GM12891 (cell line): ENCODE measurements at regions not wholly inside any gene's neighbourhood (a gene's known extent, or its start where the extent isn't known, plus 50 kb on each side); places are given as distances from the start of the nearest gene placed in this dataset.

Source experiments
- POLR2A ChIP-seq: IDR thresholded peaks from 2 replicates; pipeline ENCODE4 v1.6.1; 2011; ENCODE audit warnings: low read depth, low read length, control low read depth
- POLR2AphosphoS5 ChIP-seq: IDR thresholded peaks from 2 replicates; pipeline ENCODE4 v1.6.1; 2011; ENCODE audit warnings: low read depth, low read length, control low read depth
- POU2F2 ChIP-seq: IDR thresholded peaks from 2 replicates; pipeline ENCODE4 v1.6.1; 2011; ENCODE audit warnings: low read depth, mild to moderate bottlenecking, control low read depth, low read length, moderate library complexity
- TAF1 ChIP-seq: IDR thresholded peaks from 2 replicates; pipeline ENCODE4 v1.6.1; 2011; ENCODE audit warnings: low read depth, low read length, control low read depth

DNA sequence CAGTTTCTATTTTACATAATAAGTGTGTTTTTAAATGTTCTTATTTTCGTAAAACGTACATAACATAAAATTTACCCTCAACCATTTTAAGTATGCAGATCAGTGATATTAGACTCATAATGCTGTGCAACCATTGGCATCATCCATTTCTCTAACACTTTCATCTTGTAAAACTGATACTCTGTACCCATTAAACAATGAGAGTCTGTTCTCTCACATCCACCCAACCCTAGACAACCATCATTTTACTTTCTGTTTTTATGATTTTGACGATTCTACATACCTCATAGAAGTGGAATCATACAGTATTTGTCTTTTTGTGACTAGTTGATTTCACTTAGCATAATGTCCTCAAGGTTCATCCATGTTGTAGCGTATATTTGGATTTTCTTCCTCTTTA lies 140.4 kb downstream of the TINAG start:
- TF ChIP-seq POLR2A (no peak), TAF1 (no peak), POLR2AphosphoS5 (no peak), POU2F2 (no peak)
